Amygdala (tissue), 56 donors: ENCODE measurements at regions not wholly inside any gene's neighbourhood (a gene's known extent, or its start where the extent isn't known, plus 50 kb on each side); places are given as distances from the start of the nearest gene placed in this dataset.
"Not testable (repeated sequence)": the region's sequence is repeated elsewhere in the genome, so short reads cannot be mapped to it uniquely, and the experiment has no call there.

ENCODE experiments used
- DNase-seq, 56 donors: peaks; one replicate each; lab custom pipeline; 2025; lab: John Stamatoyannopoulos, UW

GRCh38 chr18:4797002-4797685 is 342.0 kb upstream of the DLGAP1 start:
- no peak for DNase-seq

- DNase-seq, result no peak
Measured at GRCh38 chr18:4789506-4789905, 334.4 kb upstream of the DLGAP1 start.

- no peak for DNase-seq
Measured at GRCh38 chr18:4781873-4782272, 326.8 kb upstream of the DLGAP1 start.

GRCh38 chr18:4765401-4765800 is 310.3 kb upstream of the DLGAP1 start:
- DNase-seq, result no peak

- DNase-seq, result no peak
Measured at GRCh38 chr18:4762330-4762729, 307.2 kb upstream of the DLGAP1 start.

- DNase-seq, result no peak
Measured at GRCh38 chr18:4758980-4759379, 303.9 kb upstream of the DLGAP1 start.

GRCh38 chr18:4755848-4756247 is 300.7 kb upstream of the DLGAP1 start:
- no peak for DNase-seq

GRCh38 chr18:4753151-4753550 is 298.0 kb upstream of the DLGAP1 start:
- DNase-seq, result not testable (repeated sequence)

GRCh38 chr18:4751523-4751922 is 296.4 kb upstream of the DLGAP1 start:
- no peak for DNase-seq

GRCh38 chr18:4750393-4751346 is 295.6 kb upstream of the DLGAP1 start:
- no peak for DNase-seq

- no peak for DNase-seq
Measured at GRCh38 chr18:4748975-4749374, 293.9 kb upstream of the DLGAP1 start.

- DNase-seq, result no peak
Measured at GRCh38 chr18:4734903-4735302, 279.8 kb upstream of the DLGAP1 start.

- no peak for DNase-seq
Measured at GRCh38 chr18:4734021-4734420, 278.9 kb upstream of the DLGAP1 start.

GRCh38 chr18:4721545-4721944 is 266.4 kb upstream of the DLGAP1 start:
- DNase-seq, result no peak

- no peak for DNase-seq
Measured at GRCh38 chr18:4720518-4720917, 265.4 kb upstream of the DLGAP1 start.

GRCh38 chr18:4705894-4706293 is 250.8 kb upstream of the DLGAP1 start:
- DNase-seq, result no peak

- no peak for DNase-seq
Measured at GRCh38 chr18:4704781-4705180, 249.7 kb upstream of the DLGAP1 start.

- DNase-seq, result no peak
Measured at GRCh38 chr18:4691836-4692235, 236.7 kb upstream of the DLGAP1 start.

GRCh38 chr18:4678685-4679084 is 223.6 kb upstream of the DLGAP1 start:
- DNase-seq, result not testable (repeated sequence)

- no peak for DNase-seq
Measured at GRCh38 chr18:4677006-4677405, 221.9 kb upstream of the DLGAP1 start.

- DNase-seq, result no peak
Measured at GRCh38 chr18:4672162-4672561, 217.1 kb upstream of the DLGAP1 start.

GRCh38 chr18:4658804-4659203 is 203.7 kb upstream of the DLGAP1 start:
- DNase-seq, result no peak
